RKO (cell line): ENCODE measurements at regions not wholly inside any gene's neighbourhood (a gene's known extent, or its start where the extent isn't known, plus 50 kb on each side); places are given as distances from the start of the nearest gene placed in this dataset.

Experiments used
- DNase-seq: peaks from one replicate; pipeline ENCODE4 v3.0.0-alpha.2; 2016; ENCODE audit warnings: low spot score

DNA sequence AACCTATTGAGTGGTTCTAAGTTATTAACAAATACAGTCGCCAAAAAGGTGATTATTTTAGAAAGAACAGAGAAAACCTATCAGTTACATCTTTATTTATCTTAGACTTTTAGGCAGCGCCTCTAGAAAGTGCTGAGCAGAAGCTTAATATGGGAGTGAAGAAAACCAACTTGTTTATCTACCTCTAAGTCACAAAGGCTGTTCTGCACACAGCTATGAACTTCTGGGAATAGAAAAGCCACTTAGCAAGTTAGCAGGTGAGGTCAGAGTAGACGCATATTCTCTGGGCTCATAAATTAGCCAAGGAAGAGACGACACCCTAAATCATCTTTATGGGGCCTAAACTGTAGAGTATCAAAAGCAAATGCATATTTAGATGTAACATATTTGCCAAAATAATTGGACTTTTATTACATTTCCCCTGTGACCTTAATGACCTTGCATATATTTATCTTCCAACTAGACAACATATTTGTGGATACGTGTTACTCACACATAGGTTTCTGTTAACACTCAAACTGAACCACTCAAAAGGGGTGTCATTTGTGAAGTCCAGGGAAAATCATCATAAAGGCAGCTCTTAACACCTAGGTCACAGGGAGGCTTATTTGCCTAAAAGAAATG, 267.1 kb downstream of the ADGB start:
- DNase-seq = no peak

DNA sequence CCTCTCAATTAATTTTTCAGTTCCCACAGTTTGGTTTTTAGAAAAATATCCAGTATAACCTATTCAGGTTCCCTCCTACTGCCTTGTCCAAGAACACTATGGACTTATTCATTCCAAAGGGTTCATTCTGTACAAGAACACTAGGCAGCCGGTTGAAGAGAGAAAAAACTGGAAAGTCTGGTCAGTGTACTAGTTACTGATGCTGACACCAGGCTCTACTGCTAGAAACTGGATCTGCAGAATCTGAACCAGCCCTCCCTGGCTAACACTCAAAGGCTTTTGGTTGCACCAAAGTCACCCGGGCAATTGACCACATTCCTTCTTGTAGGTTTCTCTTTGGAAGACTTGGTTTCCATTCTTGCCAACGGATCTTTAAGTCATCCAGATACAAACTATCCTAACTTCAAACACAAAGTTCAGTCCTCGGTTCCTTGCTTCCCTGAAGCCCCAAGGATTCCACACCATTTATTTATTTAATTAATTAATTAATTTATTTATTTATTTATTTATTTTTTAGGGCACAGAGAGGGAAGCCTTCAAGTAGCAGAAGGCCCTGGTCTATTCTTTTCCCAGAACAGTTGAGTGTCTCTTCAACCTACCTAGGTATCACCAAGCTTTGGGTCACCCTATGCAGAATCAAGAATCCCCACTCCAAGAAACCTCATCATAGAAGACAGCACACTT, 268.1 kb downstream of the ADGB start:
- DNase-seq = no peak

DNA sequence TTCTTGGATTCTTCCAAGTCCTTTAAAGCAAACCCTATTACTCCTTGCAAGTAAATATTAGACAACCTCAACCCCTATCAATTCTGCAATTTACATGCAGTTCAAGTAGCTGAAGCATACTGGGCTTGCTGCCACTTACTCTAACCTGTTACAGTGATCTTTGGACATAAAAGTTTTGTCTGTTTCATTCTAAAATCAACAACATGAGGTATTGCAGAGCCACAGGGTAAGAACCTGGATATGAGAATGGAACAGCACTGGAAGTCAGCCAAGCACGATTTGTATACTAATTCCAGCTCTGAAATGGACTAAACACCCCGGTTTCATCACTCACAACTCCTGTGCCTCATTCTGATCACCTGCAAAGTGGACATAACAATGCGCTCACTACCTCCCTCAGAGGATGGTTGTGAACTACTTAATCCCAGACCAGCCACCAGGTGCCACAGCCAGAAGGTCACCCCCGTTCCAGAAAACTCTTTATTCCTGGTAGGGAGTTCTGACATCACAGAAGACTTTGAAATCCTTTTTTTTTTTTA, 270.0 kb downstream of the ADGB start:
- DNase-seq = no peak

GRCh38 chr6:146870760-146871159, 272.0 kb downstream of the ADGB start:
- no peak for DNase-seq

GRCh38 chr6:146871611-146872425, 273.0 kb downstream of the ADGB start:
- DNase-seq = no peak

GRCh38 chr6:146872426-146872785, 273.6 kb downstream of the ADGB start:
- no peak for DNase-seq

DNA sequence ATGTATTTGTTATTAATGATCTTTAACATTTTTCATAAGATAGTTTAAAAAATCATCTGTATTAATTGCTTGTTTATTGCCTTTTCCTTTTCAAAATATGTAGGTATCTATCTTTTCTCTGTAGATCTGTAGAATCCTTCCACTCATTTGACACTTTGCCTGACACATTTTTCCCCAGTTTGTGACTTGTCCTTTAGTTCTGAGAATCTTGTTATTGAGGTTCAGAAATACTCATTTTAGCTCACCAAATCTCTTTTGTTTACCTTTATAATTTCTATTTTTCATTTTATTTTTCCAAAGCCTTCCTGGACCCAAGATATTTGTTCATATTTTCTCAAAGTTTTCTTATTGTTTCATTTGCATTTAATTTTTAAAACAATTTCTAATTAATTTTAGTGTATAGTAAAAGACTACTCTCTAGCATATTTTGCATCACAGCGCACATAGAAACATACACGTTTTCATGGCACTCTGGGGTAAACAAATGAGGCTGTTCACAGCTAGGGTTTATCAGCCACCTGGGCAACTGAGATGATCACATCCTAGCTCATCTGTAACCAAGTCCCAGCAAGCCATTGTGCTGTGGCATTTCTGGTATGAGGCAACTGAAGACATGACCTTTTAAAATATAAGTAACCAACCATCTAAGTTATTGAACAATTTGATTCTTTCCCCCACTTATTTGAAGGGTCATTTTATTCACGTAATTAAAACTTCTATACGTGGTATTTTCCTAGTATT, 275.7 kb downstream of the ADGB start:
- no peak for DNase-seq

- no peak for DNase-seq
Observed at GRCh38 chr6:146875927-146876270, 277.1 kb downstream of the ADGB start.

GRCh38 chr6:146876271-146877151, 277.7 kb downstream of the ADGB start:
- DNase-seq = no peak

DNA sequence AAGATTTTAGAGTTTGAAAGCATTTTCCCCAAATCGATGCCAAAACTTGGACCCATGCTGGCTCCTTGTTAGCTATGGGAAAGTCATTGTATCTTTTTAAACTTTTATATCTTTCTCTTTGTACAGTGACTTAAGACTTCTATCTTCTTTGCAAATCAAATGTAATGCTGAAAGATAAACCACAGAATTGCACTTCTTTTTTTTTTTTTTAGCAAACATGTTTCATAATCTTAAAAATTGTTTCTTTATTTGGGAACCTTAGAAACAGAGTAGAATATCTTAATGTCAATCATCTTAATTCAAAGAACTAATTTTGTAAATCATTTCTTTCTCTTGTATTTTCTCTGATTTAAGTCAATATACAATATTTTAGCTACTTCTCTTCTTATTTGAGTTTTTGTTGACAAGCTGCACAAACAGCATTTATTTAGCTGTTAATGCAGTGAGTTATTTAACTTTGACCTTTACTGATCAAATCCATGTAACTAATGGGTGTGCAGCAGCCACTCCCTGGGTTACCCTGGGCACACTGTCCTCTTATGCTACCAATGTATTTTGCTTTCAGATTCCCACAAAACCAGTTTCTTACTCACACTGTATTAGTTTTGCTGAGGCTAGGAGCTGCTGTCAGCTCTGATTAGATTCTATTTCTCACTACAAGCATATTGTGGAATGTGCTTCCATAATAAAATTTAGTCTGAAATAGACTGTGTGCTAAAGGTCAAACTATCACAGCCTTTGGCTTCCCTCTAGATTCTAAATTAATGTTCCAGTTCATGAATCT, 279.6 kb downstream of the ADGB start:
- DNase-seq = no peak

- no peak for DNase-seq
Observed at GRCh38 chr6:146878952-146879340, 280.2 kb downstream of the ADGB start.

- no peak for DNase-seq
Observed at GRCh38 chr6:146879406-146880117, 280.8 kb downstream of the ADGB start.

- DNase-seq = no peak
Observed at GRCh38 chr6:146881228-146882181, 282.7 kb downstream of the ADGB start.

- no peak for DNase-seq
Observed at GRCh38 chr6:146883640-146884531, 285.1 kb downstream of the ADGB start.

GRCh38 chr6:146884728-146885127, 286.0 kb downstream of the ADGB start:
- no peak for DNase-seq

DNA sequence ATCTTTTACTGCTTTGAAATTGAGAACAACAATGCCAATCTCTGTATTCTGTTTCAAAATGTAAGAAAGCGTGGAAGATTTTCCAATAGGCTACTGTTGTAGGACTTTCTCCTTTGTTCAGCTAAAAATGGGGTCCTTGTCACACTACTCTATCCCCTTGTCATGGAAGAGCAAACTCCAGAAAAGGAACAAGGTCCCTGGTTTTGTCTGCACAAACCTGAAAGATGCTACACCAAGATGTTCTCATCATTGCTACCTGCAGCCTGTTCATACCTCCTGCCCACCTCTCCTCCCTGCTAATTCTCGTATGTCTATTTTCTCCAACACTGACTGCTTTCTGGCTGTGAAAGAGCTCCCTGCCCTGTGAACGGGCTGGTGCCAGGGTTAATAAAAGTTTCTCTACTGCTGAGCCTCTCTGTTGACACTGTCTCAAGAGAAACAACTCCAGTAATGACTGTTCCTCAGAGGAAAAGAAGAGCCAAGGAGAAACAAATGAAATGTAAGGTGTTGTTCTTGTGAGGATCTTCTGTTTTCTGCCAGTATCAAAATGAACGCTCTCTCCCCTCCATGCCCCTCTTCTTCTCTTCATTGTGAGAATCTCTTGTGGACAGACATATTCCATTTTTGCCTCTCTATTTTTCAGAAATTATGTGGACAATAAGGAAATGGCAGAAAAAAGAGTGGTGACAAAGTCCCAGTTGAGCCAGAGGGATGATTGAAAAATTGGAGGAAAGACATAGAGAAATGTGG, 287.1 kb downstream of the ADGB start:
- no peak for DNase-seq
